ENCODE measurements at regions not wholly inside any gene's neighbourhood (a gene's known extent, or its start where the extent isn't known, plus 50 kb on each side); places are given as distances from the start of the nearest gene placed in this dataset.

DNA sequence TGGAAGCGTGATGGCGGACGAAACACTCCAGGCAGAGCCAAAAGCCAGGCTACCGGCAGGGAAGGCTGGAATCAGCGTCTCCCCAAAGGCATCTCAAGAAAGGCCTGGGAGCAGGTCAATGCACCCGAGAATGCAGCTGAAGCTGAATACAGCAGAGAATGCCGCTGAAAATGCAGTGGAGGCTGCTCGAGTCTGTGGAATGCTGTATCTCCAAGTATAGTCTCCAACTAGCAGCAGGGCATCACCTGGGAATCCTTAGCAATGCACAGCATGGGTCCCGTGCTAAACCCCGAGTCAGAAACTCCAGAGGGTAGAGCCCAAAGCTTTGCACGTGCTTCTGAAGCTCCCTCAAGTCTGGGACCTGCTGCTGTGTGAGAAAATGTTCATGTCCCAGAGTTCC lies 191.1 kb upstream of the ALKAL2 start:
- Mint-ChIP-seq H3K36me3 (ENCODE audit: low read depth) (no peaks in the 10 kb centered on the region), H3K27me3 (peaks cover 13% of the 10 kb centered on the region), H3K4me3 (no peak overlapping the region), H3K9me3 (peaks cover 3% of the 10 kb centered on the region), H3K27ac (no peak overlapping the region), H3K4me1 (ENCODE audit: low read depth) (no peaks in the 10 kb centered on the region)
- ChIA-PET POLR2A (no interaction called here), CTCF (no interaction called here)
- H3K4me1 ChIP-seq (ENCODE audit: insufficient read depth, low read length): no peaks in the 10 kb centered on the region
- H3K27me3 ChIP-seq (ENCODE audit: control insufficient read depth in 1 of 2, insufficient read depth in 2 of 2, low read length in 2 of 2): no peaks in the 10 kb centered on the region
- H3K4me3 ChIP-seq (ENCODE audit: low read length): no peak overlapping the region
- no peak for ATAC-seq (ENCODE audit: poor library complexity)
- no peak overlapping the region for H3K27ac ChIP-seq (ENCODE audit: low read depth in 1 of 2, low read length in 2 of 2)
- intact Hi-C loops (cut with DNase I, micrococcal nuclease): no loop called here
- no peaks in the 10 kb centered on the region for H3K9me3 ChIP-seq (ENCODE audit: control insufficient read depth in 1 of 2, insufficient read depth in 1 of 2, low read length in 2 of 2)
- no peaks in the 10 kb centered on the region for H3K36me3 ChIP-seq (ENCODE audit: insufficient read depth, low read length)
- TF ChIP-seq, protein P1, sequence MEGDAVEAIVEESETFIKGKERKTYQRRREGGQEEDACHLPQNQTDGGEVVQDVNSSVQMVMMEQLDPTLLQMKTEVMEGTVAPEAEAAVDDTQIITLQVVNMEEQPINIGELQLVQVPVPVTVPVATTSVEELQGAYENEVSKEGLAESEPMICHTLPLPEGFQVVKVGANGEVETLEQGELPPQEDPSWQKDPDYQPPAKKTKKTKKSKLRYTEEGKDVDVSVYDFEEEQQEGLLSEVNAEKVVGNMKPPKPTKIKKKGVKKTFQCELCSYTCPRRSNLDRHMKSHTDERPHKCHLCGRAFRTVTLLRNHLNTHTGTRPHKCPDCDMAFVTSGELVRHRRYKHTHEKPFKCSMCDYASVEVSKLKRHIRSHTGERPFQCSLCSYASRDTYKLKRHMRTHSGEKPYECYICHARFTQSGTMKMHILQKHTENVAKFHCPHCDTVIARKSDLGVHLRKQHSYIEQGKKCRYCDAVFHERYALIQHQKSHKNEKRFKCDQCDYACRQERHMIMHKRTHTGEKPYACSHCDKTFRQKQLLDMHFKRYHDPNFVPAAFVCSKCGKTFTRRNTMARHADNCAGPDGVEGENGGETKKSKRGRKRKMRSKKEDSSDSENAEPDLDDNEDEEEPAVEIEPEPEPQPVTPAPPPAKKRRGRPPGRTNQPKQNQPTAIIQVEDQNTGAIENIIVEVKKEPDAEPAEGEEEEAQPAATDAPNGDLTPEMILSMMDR (IDR thresholded peaks at IDR 0.05): no peak
- DNase-seq: no peak

DNA sequence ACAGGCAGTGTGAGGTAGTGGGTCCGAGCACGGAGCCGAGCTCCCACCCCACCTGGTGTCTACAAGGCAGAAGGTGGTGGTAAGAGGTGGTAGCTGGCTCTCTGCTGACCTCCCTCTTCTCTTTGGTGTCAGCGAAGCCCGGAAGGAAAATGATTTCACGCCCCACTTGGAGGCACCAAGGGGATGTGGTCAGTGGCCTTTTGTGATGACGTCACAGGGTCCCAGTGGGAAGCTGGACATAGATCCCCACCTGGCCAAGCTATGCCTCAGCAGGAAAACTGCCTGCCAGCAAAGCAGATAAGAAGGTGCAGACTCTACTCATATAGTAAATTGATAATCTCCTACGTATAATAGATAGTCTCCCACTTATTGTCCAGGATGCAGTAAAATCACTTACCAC lies 183.7 kb upstream of the ALKAL2 start:
- ATAC-seq (ENCODE audit: poor library complexity): no peak
- POLR2A ChIA-PET: no interaction called here
- intact Hi-C loops (cut with DNase I, micrococcal nuclease): no loop called here

DNA sequence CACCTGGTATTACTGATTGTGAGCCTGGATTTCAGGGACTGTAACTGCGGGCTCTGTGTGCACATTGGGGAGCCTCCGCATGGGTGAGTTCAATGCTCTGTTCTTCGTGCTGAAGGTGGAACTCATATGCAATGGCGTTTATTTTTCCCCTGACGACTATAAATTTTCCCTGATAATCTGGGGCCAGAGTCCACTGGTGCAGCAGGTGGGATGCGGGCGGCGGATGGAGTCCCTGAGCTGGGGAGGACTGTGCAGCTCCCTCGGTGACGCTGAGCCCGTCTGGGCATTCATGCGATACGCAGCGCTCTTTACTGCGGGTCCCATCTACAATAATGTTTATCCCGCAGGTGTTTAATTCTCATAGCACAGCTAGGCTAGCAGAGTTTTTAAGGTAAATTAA lies 181.6 kb upstream of the ALKAL2 start:
- ChIA-PET CTCF (no interaction called here), POLR2A (no interaction called here)
- Histone ChIP-seq H3K9me3 (ENCODE audit: control insufficient read depth in 1 of 2, insufficient read depth in 1 of 2, low read length in 2 of 2) (peaks cover 6 to 20% of the 10 kb centered on the region in 2 experiments), H3K4me1 (ENCODE audit: insufficient read depth, low read length) (peaks cover 10% of the 10 kb centered on the region), H3K27me3 (ENCODE audit: control insufficient read depth in 1 of 2, insufficient read depth in 2 of 2, low read length in 2 of 2) (peaks cover 33 to 37% of the 10 kb centered on the region in 2 experiments), H3K27ac (ENCODE audit: low read depth in 1 of 2, low read length in 2 of 2) (no peak overlapping the region), H3K4me3 (ENCODE audit: low read length) (no peak overlapping the region), H3K36me3 (ENCODE audit: insufficient read depth, low read length) (no peaks in the 10 kb centered on the region)
- peaks cover 14% of the 10 kb centered on the region for H3K9me3 Mint-ChIP-seq
- ATAC-seq (ENCODE audit: poor library complexity) (no peak), DNase-seq (no peak)
- peaks cover 5% of the 10 kb centered on the region for H3K4me1 Mint-ChIP-seq (ENCODE audit: low read depth)
- peaks cover 54% of the 10 kb centered on the region for H3K27me3 Mint-ChIP-seq
- no peak overlapping the region for H3K27ac Mint-ChIP-seq
- intact Hi-C loops (cut with DNase I, micrococcal nuclease): no loop called here
- TF ChIP-seq, protein P1 (IDR thresholded peaks at IDR 0.05): no peak
- no peak overlapping the region for H3K4me3 Mint-ChIP-seq
- H3K36me3 Mint-ChIP-seq (ENCODE audit: low read depth): no peaks in the 10 kb centered on the region

More for the DNA sequence above, 183.7 kb upstream of the ALKAL2 start:
- Histone ChIP-seq H3K27me3 (ENCODE audit: control insufficient read depth in 1 of 2, insufficient read depth in 2 of 2, low read length in 2 of 2) (peaks cover 22 to 29% of the 10 kb centered on the region in 2 experiments), H3K36me3 (ENCODE audit: insufficient read depth, low read length) (no peaks in the 10 kb centered on the region), H3K4me1 (ENCODE audit: insufficient read depth, low read length) (peaks cover 10% of the 10 kb centered on the region), H3K9me3 (ENCODE audit: control insufficient read depth in 1 of 2, insufficient read depth in 1 of 2, low read length in 2 of 2) (peaks cover 6 to 18% of the 10 kb centered on the region in 2 experiments), H3K27ac (ENCODE audit: low read depth in 1 of 2, low read length in 2 of 2) (no peak overlapping the region), H3K4me3 (ENCODE audit: low read length) (no peak overlapping the region)
- H3K36me3 Mint-ChIP-seq (ENCODE audit: low read depth): no peaks in the 10 kb centered on the region
- TF ChIP-seq, protein P1 (IDR thresholded peaks at IDR 0.05): no peak
- H3K4me3 Mint-ChIP-seq: no peak overlapping the region
- no peak overlapping the region for H3K27ac Mint-ChIP-seq
- CTCF ChIA-PET: no interaction called here
- peaks cover 44% of the 10 kb centered on the region for H3K27me3 Mint-ChIP-seq
- no peak for DNase-seq
- H3K9me3 Mint-ChIP-seq: peaks cover 14% of the 10 kb centered on the region
- H3K4me1 Mint-ChIP-seq (ENCODE audit: low read depth): peaks cover 5% of the 10 kb centered on the region

All from CD4-positive, alpha-beta T cell (primary cell).